HG03442 (cell line): ENCODE measurements at regions not wholly inside any gene's neighbourhood (a gene's known extent, or its start where the extent isn't known, plus 50 kb on each side); places are given as distances from the start of the nearest gene placed in this dataset.

Source experiments
- ATAC-seq: cut with Tn5 transposase; IDR thresholded peaks from one replicate; pipeline ENCODE4 v1.9.1; 2021; ENCODE audit warnings: mild to moderate bottlenecking, moderate library complexity; ENCODE audit not compliant: unreplicated experiment

GRCh38 chr3:102269406-102269805, 165.4 kb upstream of the ZPLD1 start:
- no peak for ATAC-seq

- ATAC-seq, result no peak
These were observed 144.6 kb upstream of the ZPLD1 start for GRCh38 chr3:102290241-102290640.

GRCh38 chr3:102295756-102296155, 139.1 kb upstream of the ZPLD1 start:
- ATAC-seq, result no peak

- ATAC-seq, result no peak
These were observed 137.7 kb upstream of the ZPLD1 start for GRCh38 chr3:102297072-102297658.

GRCh38 chr3:102299125-102299877, 135.5 kb upstream of the ZPLD1 start:
- peak; percentile 57 for ATAC-seq

- ATAC-seq, result peak; percentile 43
These were observed 133.5 kb upstream of the ZPLD1 start for GRCh38 chr3:102301155-102301880.

- ATAC-seq, result no peak
These were observed 132.8 kb upstream of the ZPLD1 start for GRCh38 chr3:102302020-102302419.

- ATAC-seq, result no peak
These were observed 130.3 kb upstream of the ZPLD1 start for GRCh38 chr3:102304550-102304949.

- no peak for ATAC-seq
These were observed 127.4 kb upstream of the ZPLD1 start for GRCh38 chr3:102307442-102307841.

- ATAC-seq, result no peak
These were observed 105.7 kb upstream of the ZPLD1 start for GRCh38 chr3:102329066-102329465.

GRCh38 chr3:102329561-102329960, 105.3 kb upstream of the ZPLD1 start:
- ATAC-seq, result no peak

GRCh38 chr3:102332205-102332604, 102.6 kb upstream of the ZPLD1 start:
- ATAC-seq, result no peak

GRCh38 chr3:102332934-102333333, 101.9 kb upstream of the ZPLD1 start:
- ATAC-seq, result no peak

GRCh38 chr3:102336130-102336529, 98.7 kb upstream of the ZPLD1 start:
- ATAC-seq, result no peak

- ATAC-seq, result no peak
These were observed 95.1 kb upstream of the ZPLD1 start for GRCh38 chr3:102339671-102340070.

GRCh38 chr3:102346897-102347296, 87.9 kb upstream of the ZPLD1 start:
- no peak for ATAC-seq

GRCh38 chr3:102348904-102349303, 85.9 kb upstream of the ZPLD1 start:
- ATAC-seq, result peak; percentile 41

GRCh38 chr3:102353148-102353547, 81.7 kb upstream of the ZPLD1 start:
- no peak for ATAC-seq

GRCh38 chr3:102353805-102354204, 81.0 kb upstream of the ZPLD1 start:
- ATAC-seq, result peak; percentile 59

GRCh38 chr3:102354818-102355515, 79.8 kb upstream of the ZPLD1 start:
- ATAC-seq, result peak; percentile 52

- ATAC-seq, result no peak
These were observed 78.3 kb upstream of the ZPLD1 start for GRCh38 chr3:102356506-102356905.
